ENCODE measurements at regions not wholly inside any gene's neighbourhood (a gene's known extent, or its start where the extent isn't known, plus 50 kb on each side); places are given as distances from the start of the nearest gene placed in this dataset.

GRCh38 chr5:103487218-103487617, 75.4 kb downstream of the NUDT12 start:
- TF ChIP-seq CTCF (IDR thresholded peaks at IDR 0.05; ENCODE audit: low read depth, low read length) = no peak
- DNase-seq (ENCODE audit: low read depth in 2 of 2) = peak in 1 of 2 donors; percentile 16
- no peak overlapping the region for H3K4me3 ChIP-seq (replicated peaks in 1 of 2; ENCODE audit: low read depth in 2 of 2, low read length in 2 of 2)

GRCh38 chr5:103486739-103487138, 75.8 kb downstream of the NUDT12 start:
- no peak for TF ChIP-seq CTCF (IDR thresholded peaks at IDR 0.05; ENCODE audit: low read depth, low read length)
- no peak overlapping the region for H3K4me3 ChIP-seq (replicated peaks in 1 of 2; ENCODE audit: low read depth in 2 of 2, low read length in 2 of 2)
- DNase-seq (ENCODE audit: low read depth in 2 of 2) = no peak

GRCh38 chr5:103480246-103480645, 82.3 kb downstream of the NUDT12 start:
- TF ChIP-seq CTCF (IDR thresholded peaks at IDR 0.05; ENCODE audit: low read depth, low read length) = no peak
- no peak for DNase-seq (ENCODE audit: low read depth in 2 of 2)
- no peak overlapping the region for H3K4me3 ChIP-seq (replicated peaks in 1 of 2; ENCODE audit: low read depth in 2 of 2, low read length in 2 of 2)

- H3K4me3 ChIP-seq (replicated peaks in 1 of 2; ENCODE audit: low read depth in 2 of 2, low read length in 2 of 2) = no peak overlapping the region
- TF ChIP-seq CTCF (IDR thresholded peaks at IDR 0.05; ENCODE audit: low read depth, low read length) = no peak
- no peak for DNase-seq (ENCODE audit: low read depth in 2 of 2)
Measured at GRCh38 chr5:103477678-103478077, 84.9 kb downstream of the NUDT12 start.

- no peak overlapping the region for H3K4me3 ChIP-seq (replicated peaks in 1 of 2; ENCODE audit: low read depth in 2 of 2, low read length in 2 of 2)
- no peak for TF ChIP-seq CTCF (IDR thresholded peaks at IDR 0.05; ENCODE audit: low read depth, low read length)
- DNase-seq (ENCODE audit: low read depth in 2 of 2) = no peak
Measured at GRCh38 chr5:103476811-103477210, 85.8 kb downstream of the NUDT12 start.

GRCh38 chr5:103475629-103476240, 86.9 kb downstream of the NUDT12 start:
- TF ChIP-seq CTCF (IDR thresholded peaks at IDR 0.05; ENCODE audit: low read depth, low read length) = peak; percentile 39
- peak; percentile 71 to 79 for DNase-seq (ENCODE audit: low read depth in 2 of 2)
- no peak overlapping the region for H3K4me3 ChIP-seq (replicated peaks in 1 of 2; ENCODE audit: low read depth in 2 of 2, low read length in 2 of 2)

- H3K4me3 ChIP-seq (replicated peaks in 1 of 2; ENCODE audit: low read depth in 2 of 2, low read length in 2 of 2) = no peak overlapping the region
- TF ChIP-seq CTCF (IDR thresholded peaks at IDR 0.05; ENCODE audit: low read depth, low read length) = no peak
- peak; percentile 14 to 53 for DNase-seq (ENCODE audit: low read depth in 2 of 2)
Measured at GRCh38 chr5:103474677-103475076, 87.9 kb downstream of the NUDT12 start.

All from cardiac fibroblast (primary cell).